ENCODE measurements at regions not wholly inside any gene's neighbourhood (a gene's known extent, or its start where the extent isn't known, plus 50 kb on each side); places are given as distances from the start of the nearest gene placed in this dataset.

DNA sequence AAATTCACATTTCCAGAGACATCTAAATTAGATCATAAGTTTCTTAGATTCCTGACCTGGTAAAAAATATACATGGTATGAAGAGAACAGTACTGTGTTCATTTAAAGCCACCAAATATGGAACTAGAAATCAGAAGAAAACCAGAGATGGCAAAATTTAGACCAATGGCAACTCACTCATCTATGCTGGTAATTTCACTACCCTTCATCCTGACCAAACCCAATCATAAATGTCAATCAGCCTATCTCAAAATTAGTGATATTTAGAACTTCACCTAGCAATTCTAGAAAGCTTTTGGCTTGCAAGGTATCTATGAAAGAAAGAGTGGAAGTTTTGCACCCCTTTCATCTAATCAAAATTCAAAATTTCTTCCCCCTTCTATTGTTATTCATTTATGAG is 107.7 kb downstream of the NIBAN1 start:
- H3K36me3 ChIP-seq, result no peaks in the 10 kb centered on the region
- H4K20me1 ChIP-seq, result no peaks in the 10 kb centered on the region
- H3K4me2 ChIP-seq, result peak overlapping the region in 6 of 11 experiments; percentile 61 to 85 (median 68); a peak in 11 of 22 replicates
- peaks cover 0 to 48% (median 27%) of the 10 kb centered on the region in 10 experiments; a peak in 14 of 20 replicates for H3K4me1 ChIP-seq
- TF ChIP-seq Cebpa-rat (IDR thresholded peaks at IDR 0.05), result no peak
- H3K9me3 ChIP-seq (replicated peaks in 1 of 11), result peaks cover 0 to 9% (median 0%) of the 10 kb centered on the region in 11 experiments; a peak in 3 of 22 replicates
- H3K27me3 ChIP-seq, result no peaks in the 10 kb centered on the region
- no peak overlapping the region for H3K4me3 ChIP-seq
- peak overlapping the region in 5 of 11 experiments; percentile 58 to 85 (median 81); a peak in 8 of 22 replicates for H3K27ac ChIP-seq
- 0 out of 22 replicates have a peak overlapping the region, but pooled peaks of 2 of the 11 experiments have one; percentile 62 to 66 for H3K9ac ChIP-seq

DNA sequence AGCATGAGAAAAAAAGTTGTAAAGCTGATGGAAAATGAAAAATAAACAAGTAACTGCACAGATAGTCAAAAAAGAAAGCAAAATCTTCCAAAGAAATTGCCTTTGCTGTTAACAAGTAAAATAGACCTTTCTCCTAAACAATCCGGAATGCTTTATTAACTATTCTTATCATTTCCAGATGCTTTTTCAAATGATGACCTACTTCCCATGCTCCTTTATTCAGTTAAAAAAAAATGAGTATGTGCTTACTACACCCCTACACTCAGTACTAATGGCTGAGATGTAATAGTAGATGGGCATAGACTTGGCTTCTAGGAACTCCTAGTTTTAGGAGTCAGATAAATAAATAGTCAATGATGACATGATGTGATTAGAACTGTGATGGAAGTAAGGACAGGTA is 108.5 kb downstream of the NIBAN1 start:
- no peak for TF ChIP-seq Cebpa-rat (IDR thresholded peaks at IDR 0.05)
- H3K9me3 ChIP-seq (replicated peaks in 1 of 11), result peaks cover 0 to 6% (median 0%) of the 10 kb centered on the region in 11 experiments; a peak in 3 of 22 replicates
- H3K27me3 ChIP-seq, result no peaks in the 10 kb centered on the region
- peaks cover 0 to 52% (median 27%) of the 10 kb centered on the region in 10 experiments; a peak in 14 of 20 replicates for H3K4me1 ChIP-seq
- peak overlapping the region in 3 of 11 experiments; percentile 81 to 85 (median 85); a peak in 4 of 22 replicates for H3K27ac ChIP-seq
- no peak overlapping the region for H3K9ac ChIP-seq
- H3K36me3 ChIP-seq, result no peaks in the 10 kb centered on the region
- no peak overlapping the region for H3K4me3 ChIP-seq
- H4K20me1 ChIP-seq, result no peaks in the 10 kb centered on the region
- peak overlapping the region in 3 of 11 experiments; percentile 68 to 85 (median 79); a peak in 5 of 22 replicates for H3K4me2 ChIP-seq

DNA sequence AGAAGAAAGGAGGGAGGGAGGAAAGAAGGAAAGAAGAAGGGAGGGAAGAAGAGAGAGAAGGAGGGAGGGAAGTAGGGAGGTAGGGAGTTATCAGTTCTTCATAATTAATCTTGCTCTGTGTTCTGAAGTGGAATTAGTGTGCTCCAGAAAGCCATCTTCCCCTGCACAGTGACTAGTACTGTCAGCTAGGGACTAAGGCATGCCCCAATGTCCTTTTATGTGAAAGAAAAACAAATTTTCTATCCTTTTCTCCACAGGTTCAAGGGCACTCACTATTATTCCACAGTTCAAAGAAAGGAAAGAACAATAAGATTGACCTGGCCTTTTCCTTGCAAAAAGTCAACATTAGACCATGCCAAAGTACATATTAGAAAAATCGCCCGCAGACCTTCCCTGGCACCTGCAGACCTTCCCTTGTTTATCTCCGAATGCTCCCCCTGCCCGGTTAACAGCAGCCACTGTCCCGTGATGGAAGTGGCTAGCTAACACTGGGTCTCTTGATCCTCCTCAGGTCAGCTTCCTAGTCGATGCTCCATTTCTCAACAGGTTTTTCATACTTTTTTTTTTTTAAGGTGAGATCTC is 107.2 kb upstream of the EDEM3 start:
- H3K9me3 ChIP-seq (replicated peaks in 1 of 11), result peaks cover 0 to 2% (median 0%) of the 10 kb centered on the region in 11 experiments; a peak in 1 of 22 replicates
- no peaks in the 10 kb centered on the region for H4K20me1 ChIP-seq
- peaks cover 0 to 36% (median 8%) of the 10 kb centered on the region in 10 experiments; a peak in 13 of 20 replicates for H3K4me1 ChIP-seq
- no peak overlapping the region for H3K4me3 ChIP-seq
- TF ChIP-seq Cebpa-rat (IDR thresholded peaks at IDR 0.05), result no peak
- H3K9ac ChIP-seq, result no peak overlapping the region
- no peaks in the 10 kb centered on the region for H3K27me3 ChIP-seq
- no peak overlapping the region for H3K27ac ChIP-seq
- no peak overlapping the region for H3K4me2 ChIP-seq
- H3K36me3 ChIP-seq, result no peaks in the 10 kb centered on the region

DNA sequence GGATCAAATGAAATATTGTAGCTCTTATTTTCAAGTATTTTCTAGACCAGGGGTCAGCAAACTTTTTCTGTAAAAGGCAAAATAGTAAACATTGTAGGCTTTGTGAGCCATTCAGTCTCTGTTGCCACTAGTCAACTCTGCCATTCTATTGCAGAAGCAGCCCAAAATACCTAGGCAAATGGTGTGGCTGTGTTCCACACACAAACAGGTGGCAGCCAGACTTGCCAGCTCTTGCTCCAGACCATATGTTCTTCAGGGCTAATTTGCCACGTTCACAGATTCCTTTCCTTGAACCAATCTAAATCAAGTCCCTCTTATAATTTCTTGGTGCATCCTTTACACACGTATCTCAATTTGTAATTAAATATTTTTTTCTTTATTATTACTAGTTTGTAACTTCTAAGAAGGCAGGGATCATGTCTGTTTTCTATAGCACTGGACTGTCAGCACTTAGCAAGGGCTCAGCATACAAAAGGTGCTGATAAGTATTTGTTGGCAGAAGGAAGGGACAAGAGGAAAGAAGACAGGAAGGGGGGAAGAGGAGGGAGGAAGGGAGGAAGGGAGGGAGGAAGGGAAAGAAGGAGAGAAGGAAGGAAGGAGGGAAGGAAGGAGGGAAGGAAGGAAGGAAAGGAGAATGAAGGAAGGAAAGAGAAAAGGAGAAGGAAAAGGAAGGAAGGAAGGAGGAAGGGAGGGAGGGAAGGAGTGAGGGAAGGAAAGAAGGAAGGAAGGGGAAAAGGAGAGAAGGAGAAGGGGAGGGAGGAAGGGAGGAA is 106.5 kb upstream of the EDEM3 start:
- Histone ChIP-seq H3K27me3 (no peaks in the 10 kb centered on the region), H3K4me2 (no peak overlapping the region), H3K4me1 (peaks cover 0 to 34% (median 4%) of the 10 kb centered on the region in 10 experiments; a peak in 9 of 20 replicates), H3K9me3 (replicated peaks in 1 of 11) (peaks cover 0 to 2% (median 0%) of the 10 kb centered on the region in 11 experiments; a peak in 1 of 22 replicates), H3K4me3 (no peak overlapping the region), H3K27ac (no peak overlapping the region), H3K36me3 (no peaks in the 10 kb centered on the region), H4K20me1 (no peaks in the 10 kb centered on the region), H3K9ac (no peak overlapping the region)
- TF ChIP-seq Cebpa-rat (IDR thresholded peaks at IDR 0.05), result no peak

DNA sequence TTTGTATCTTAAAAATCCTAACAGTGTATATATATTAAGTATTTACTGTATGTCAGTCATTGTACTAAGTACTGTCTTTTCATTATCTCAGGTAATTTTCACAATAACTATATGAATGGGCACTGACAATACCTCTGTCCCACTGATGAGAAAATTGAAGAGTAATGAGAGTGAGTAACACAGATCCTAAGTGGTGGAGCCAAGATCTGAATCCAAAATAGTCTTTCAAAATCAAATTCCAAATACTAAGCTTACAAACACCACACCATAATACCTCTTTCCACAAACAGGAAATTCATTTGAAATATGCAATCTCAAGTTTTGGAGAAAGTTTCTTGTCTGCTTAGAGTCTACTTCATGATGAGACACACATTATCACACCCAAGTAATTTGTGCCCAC is 105.9 kb upstream of the EDEM3 start:
- no peak overlapping the region for H3K4me2 ChIP-seq

DNA sequence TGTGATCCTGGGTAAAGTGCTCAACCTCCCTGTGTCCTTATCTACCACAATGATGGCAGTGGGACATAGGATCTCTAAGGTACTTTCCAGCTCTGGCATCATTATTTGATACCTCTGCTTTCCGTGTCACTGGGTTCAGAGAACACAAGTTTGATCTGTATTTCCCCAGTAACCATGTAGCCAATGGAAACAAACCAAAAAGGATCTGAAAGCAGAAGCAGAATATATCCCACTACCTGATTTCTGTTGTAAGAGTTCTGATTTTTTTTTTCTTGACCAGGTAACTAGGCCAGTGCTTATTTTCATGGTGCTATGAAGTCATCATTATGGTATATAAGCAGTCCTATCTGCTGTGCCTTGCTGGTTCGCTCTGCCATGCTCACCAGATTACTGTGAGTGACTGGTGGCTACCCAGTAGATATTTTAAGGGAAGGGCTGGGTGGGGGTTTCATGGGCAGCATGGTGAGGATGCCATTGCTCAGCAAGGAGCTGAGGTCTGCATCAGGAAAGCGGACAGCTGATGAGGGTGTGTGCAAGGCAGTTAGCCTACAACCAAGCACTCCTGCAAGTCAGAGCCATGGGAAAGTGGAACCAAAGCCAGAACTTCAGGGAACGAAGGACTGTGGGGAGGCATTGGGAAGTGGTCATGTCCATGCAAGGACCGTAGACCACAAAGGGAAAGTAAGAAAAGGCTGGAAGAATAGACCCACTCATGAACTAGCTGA is 104.9 kb upstream of the EDEM3 start:
- no peak overlapping the region for H3K4me3 ChIP-seq
- H3K9me3 ChIP-seq (replicated peaks in 1 of 11), result no peaks in the 10 kb centered on the region
- H3K27me3 ChIP-seq, result no peaks in the 10 kb centered on the region
- H3K27ac ChIP-seq, result no peak overlapping the region
- H4K20me1 ChIP-seq, result no peaks in the 10 kb centered on the region
- peaks cover 3 to 40% (median 13%) of the 10 kb centered on the region in 10 experiments for H3K4me1 ChIP-seq
- H3K4me2 ChIP-seq, result no peak overlapping the region; a peak in 2 of 22 replicates
- no peaks in the 10 kb centered on the region for H3K36me3 ChIP-seq
- no peak for TF ChIP-seq Cebpa-rat (IDR thresholded peaks at IDR 0.05)
- H3K9ac ChIP-seq, result no peak overlapping the region

More for the DNA sequence above, 105.9 kb upstream of the EDEM3 start:
- Histone ChIP-seq H3K27ac (no peak overlapping the region), H3K4me1 (peaks cover 0 to 33% (median 3%) of the 10 kb centered on the region in 10 experiments; a peak in 11 of 20 replicates), H3K9ac (no peak overlapping the region), H3K27me3 (no peaks in the 10 kb centered on the region), H3K36me3 (no peaks in the 10 kb centered on the region), H3K4me3 (no peak overlapping the region), H3K9me3 (replicated peaks in 1 of 11) (peaks cover 0 to 2% (median 0%) of the 10 kb centered on the region in 11 experiments; a peak in 1 of 22 replicates), H4K20me1 (no peaks in the 10 kb centered on the region)
- TF ChIP-seq Cebpa-rat (IDR thresholded peaks at IDR 0.05), result no peak

DNA sequence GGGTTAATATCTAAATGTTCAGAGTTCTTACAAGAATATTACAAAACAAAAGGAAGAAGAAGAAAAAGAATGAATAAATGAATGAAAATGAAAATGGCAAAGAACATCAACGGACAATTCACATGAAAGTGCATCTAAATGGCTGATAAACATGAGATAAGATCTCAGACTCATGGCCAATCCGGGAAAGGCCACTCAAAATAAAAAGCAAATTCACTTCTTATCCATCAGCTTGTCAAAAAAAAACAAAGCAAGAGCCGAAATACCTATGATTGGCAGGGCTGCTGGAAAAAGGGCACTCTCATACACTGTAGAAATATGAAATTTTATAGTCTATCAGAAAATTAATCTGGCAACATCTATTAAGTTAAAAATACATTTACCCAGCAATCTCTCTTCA is 103.6 kb upstream of the EDEM3 start:
- Histone ChIP-seq H3K4me2 (no peak overlapping the region), H3K4me1 (peaks cover 9 to 53% (median 25%) of the 10 kb centered on the region in 10 experiments), H3K36me3 (no peaks in the 10 kb centered on the region), H3K9ac (no peak overlapping the region), H3K4me3 (no peak overlapping the region), H3K9me3 (replicated peaks in 1 of 11) (no peaks in the 10 kb centered on the region), H4K20me1 (no peaks in the 10 kb centered on the region), H3K27ac (no peak overlapping the region), H3K27me3 (no peaks in the 10 kb centered on the region)
- no peak for TF ChIP-seq Cebpa-rat (IDR thresholded peaks at IDR 0.05)

DNA sequence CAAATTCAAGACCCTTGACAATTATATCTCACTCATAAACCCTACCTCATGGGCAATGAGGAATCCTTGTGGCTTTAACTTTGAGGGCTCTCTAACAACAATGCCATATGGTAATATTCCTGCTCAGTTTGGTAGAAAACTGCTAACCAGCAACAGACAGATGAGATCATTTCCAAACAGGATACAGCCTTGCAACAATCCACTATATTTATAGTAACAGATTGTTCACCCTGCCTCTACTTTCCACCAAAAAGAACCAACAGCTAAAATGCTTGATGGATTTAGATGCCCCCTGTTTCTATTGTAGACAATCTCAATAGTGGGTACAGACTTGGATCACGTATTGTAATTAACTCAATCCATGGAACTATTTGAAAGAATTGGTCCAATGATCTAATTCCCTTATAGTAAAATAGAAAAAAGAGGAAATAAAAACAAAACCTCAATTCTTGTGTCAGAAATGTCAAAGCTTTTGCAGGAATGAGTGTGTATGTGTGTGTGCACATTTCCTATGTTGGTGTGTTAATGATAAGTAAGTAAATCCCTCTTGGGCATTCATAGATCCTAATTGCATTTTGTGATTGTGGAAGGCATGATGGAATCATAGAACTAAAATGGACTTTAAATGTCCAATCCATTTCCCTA is 100.0 kb upstream of the EDEM3 start:
- H3K9ac ChIP-seq, result peak overlapping the region in 4 of 11 experiments; percentile 8 to 50 (median 41); a peak in 5 of 22 replicates
- peak overlapping the region; percentile 30 to 83 (median 69) for H3K4me2 ChIP-seq
- TF ChIP-seq Cebpa-rat (IDR thresholded peaks at IDR 0.05), result peak in 2 of 11 experiments; percentile 11 to 31; a peak in 1 of 22 replicates
- peaks cover 0 to 4% (median 0%) of the 10 kb centered on the region in 11 experiments; a peak in 1 of 22 replicates for H3K9me3 ChIP-seq (replicated peaks in 1 of 11)
- H3K4me3 ChIP-seq, result no peak overlapping the region
- H3K27ac ChIP-seq, result peak overlapping the region in 10 of 11 experiments; percentile 10 to 81 (median 71); a peak in 18 of 22 replicates
- no peaks in the 10 kb centered on the region for H3K27me3 ChIP-seq
- no peaks in the 10 kb centered on the region for H3K36me3 ChIP-seq
- H3K4me1 ChIP-seq, result peaks cover 9 to 50% (median 25%) of the 10 kb centered on the region in 10 experiments
- H4K20me1 ChIP-seq, result no peaks in the 10 kb centered on the region
